ENCODE measurements at regions not wholly inside any gene's neighbourhood (a gene's known extent, or its start where the extent isn't known, plus 50 kb on each side); places are given as distances from the start of the nearest gene placed in this dataset.

DNA sequence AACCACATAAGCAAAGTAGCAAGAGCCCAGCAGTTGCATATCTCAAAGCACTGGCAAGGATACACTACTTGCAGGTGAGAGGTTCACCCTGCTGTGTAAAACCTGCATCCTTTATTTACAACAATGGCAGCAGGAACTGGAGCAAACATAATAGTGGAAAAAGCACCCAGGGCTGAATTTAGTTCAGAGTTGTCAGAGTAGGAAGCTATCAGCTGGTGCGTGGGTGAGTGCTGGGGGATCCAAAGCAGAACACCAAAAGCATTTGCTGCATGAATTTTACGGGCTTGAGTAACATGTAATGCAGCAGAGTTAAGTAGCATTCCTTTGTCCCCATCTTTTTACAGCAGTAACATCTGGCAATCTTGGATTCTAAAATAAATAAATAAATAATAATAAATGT lies 73.5 kb upstream of the SRD5A2 start:
- TF ChIP-seq, protein P1, sequence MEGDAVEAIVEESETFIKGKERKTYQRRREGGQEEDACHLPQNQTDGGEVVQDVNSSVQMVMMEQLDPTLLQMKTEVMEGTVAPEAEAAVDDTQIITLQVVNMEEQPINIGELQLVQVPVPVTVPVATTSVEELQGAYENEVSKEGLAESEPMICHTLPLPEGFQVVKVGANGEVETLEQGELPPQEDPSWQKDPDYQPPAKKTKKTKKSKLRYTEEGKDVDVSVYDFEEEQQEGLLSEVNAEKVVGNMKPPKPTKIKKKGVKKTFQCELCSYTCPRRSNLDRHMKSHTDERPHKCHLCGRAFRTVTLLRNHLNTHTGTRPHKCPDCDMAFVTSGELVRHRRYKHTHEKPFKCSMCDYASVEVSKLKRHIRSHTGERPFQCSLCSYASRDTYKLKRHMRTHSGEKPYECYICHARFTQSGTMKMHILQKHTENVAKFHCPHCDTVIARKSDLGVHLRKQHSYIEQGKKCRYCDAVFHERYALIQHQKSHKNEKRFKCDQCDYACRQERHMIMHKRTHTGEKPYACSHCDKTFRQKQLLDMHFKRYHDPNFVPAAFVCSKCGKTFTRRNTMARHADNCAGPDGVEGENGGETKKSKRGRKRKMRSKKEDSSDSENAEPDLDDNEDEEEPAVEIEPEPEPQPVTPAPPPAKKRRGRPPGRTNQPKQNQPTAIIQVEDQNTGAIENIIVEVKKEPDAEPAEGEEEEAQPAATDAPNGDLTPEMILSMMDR (conservative IDR thresholded peaks at IDR 0.05; ENCODE audit: low read depth in 2 of 2): no peak
- TF ChIP-seq EZH2 (IDR thresholded peaks at IDR 0.05; ENCODE audit: low read depth, unreplicated experiment) (no peak), ZNF114 (CRISPR knock-in tag; IDR thresholded peaks at IDR 0.05) (no peak), POLR2AphosphoS5 (IDR thresholded peaks at IDR 0.05; ENCODE audit: low read depth) (no peak), CREB1 (CRISPR knock-in tag; IDR thresholded peaks at IDR 0.05; ENCODE audit: low read depth) (no peak), EZH2phosphoT487 (IDR thresholded peaks at IDR 0.05; ENCODE audit: unreplicated experiment) (no peak)
- TF ChIP-seq, protein P2, sequence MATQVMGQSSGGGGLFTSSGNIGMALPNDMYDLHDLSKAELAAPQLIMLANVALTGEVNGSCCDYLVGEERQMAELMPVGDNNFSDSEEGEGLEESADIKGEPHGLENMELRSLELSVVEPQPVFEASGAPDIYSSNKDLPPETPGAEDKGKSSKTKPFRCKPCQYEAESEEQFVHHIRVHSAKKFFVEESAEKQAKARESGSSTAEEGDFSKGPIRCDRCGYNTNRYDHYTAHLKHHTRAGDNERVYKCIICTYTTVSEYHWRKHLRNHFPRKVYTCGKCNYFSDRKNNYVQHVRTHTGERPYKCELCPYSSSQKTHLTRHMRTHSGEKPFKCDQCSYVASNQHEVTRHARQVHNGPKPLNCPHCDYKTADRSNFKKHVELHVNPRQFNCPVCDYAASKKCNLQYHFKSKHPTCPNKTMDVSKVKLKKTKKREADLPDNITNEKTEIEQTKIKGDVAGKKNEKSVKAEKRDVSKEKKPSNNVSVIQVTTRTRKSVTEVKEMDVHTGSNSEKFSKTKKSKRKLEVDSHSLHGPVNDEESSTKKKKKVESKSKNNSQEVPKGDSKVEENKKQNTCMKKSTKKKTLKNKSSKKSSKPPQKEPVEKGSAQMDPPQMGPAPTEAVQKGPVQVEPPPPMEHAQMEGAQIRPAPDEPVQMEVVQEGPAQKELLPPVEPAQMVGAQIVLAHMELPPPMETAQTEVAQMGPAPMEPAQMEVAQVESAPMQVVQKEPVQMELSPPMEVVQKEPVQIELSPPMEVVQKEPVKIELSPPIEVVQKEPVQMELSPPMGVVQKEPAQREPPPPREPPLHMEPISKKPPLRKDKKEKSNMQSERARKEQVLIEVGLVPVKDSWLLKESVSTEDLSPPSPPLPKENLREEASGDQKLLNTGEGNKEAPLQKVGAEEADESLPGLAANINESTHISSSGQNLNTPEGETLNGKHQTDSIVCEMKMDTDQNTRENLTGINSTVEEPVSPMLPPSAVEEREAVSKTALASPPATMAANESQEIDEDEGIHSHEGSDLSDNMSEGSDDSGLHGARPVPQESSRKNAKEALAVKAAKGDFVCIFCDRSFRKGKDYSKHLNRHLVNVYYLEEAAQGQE (IDR thresholded peaks at IDR 0.05; ENCODE audit: unreplicated experiment): no peak
- TF ChIP-seq, protein P3, sequence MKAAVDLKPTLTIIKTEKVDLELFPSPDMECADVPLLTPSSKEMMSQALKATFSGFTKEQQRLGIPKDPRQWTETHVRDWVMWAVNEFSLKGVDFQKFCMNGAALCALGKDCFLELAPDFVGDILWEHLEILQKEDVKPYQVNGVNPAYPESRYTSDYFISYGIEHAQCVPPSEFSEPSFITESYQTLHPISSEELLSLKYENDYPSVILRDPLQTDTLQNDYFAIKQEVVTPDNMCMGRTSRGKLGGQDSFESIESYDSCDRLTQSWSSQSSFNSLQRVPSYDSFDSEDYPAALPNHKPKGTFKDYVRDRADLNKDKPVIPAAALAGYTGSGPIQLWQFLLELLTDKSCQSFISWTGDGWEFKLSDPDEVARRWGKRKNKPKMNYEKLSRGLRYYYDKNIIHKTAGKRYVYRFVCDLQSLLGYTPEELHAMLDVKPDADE (IDR thresholded peaks at IDR 0.05): no peak
